ENCODE measurements at regions not wholly inside any gene's neighbourhood (a gene's known extent, or its start where the extent isn't known, plus 50 kb on each side); places are given as distances from the start of the nearest gene placed in this dataset.
"Not testable (repeated sequence)": the region's sequence is repeated elsewhere in the genome, so short reads cannot be mapped to it uniquely, and the experiment has no call there.

- DNase-seq, result no peak
These were observed 251.4 kb upstream of the B3GALT2 start for GRCh38 chr1:193437785-193438184.

GRCh38 chr1:193437333-193437732 is 250.9 kb upstream of the B3GALT2 start:
- not testable (repeated sequence) for DNase-seq

DNA sequence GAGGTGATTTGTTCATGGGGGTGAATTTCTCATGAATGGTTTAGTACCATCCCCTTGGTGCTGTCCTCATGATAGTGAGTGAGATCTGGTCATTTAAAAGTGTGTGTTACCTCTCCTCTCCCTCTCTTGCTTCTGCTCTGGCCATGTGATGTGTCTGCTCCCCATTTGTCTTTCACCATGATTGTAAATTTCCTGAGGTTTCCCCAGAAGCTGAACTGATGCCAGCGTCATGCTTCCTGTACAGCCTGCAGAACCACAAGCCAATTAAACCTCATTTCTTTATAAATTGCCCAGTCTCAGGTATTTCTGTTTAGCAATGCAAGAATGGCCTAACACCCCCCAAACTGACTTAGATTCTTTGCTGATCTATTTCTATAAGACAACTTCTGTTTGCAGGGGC is 249.4 kb upstream of the B3GALT2 start:
- DNase-seq, result no peak

- no peak for DNase-seq
These were observed 247.9 kb upstream of the B3GALT2 start for GRCh38 chr1:193434319-193434718.

DNA sequence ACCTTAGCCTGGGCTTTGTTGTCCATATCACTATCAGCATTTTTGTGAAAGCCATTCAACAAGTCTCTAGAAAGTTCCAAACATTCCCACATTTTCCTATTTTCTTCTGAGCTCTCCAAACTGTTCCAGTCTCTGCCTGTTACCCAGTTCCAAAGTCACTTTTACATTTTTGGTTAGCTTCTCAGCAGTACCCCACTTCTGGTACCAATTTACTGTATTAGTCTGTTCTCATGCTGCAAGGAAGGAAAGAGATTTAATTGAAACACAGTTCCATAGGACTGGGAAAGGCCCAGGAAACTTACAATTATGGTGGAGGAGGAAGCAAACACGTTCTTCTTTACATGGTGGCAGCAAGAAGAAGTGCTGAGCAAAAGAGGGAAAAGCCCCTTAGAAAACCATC is 247.2 kb upstream of the B3GALT2 start:
- DNase-seq, result no peak

DNA sequence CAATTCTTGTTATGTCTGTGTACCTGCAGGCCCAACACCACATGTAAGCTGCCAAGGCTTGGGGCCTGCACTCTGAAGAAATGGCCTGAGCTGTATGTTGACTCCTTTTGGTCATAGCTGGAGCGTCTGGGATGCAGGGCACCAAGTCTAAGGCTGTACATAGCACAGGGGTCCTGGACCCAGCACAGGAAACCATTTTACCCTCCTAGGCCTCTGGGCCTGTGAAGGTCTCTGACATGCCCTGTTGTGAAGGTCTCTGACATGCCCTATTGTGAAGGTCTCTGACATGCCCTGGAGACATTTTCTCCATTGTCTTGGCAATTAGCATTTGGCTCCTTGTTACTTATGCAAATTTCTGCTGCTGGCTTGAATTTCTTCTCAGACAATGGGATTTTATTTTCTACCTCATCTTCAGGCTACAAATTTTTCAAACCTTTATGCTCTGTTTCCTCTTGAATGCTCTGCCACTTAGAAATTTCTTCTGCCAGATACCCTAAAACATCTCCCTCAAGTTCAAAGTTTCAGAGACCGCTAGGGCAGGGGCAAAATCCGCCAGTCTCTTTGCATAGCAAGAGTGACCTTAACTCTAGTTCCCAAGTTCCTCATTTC is 246.7 kb upstream of the B3GALT2 start:
- DNase-seq, result no peak

- DNase-seq, result no peak
These were observed 245.0 kb upstream of the B3GALT2 start for GRCh38 chr1:193431265-193431977.

DNA sequence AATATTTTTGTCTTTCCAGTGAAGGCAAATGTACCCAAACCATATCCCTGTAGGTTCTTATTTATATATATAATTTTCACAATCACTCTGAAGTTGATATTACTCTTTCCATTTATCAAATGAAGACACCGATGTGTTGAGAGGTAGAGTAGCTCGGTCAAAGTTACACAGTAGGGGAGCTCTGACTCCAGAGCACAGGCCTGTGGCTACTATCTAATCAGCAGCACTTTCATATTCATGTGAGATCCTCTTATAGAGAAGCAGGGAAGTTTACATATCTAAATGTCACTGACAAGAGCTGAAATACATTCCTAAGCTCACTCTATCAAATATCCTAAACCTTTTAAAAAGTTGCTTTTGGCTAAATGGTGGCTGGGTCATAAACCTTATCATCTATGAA is 241.1 kb upstream of the B3GALT2 start:
- DNase-seq, result no peak

- no peak for DNase-seq
These were observed 239.6 kb upstream of the B3GALT2 start for GRCh38 chr1:193426061-193426460.

DNA sequence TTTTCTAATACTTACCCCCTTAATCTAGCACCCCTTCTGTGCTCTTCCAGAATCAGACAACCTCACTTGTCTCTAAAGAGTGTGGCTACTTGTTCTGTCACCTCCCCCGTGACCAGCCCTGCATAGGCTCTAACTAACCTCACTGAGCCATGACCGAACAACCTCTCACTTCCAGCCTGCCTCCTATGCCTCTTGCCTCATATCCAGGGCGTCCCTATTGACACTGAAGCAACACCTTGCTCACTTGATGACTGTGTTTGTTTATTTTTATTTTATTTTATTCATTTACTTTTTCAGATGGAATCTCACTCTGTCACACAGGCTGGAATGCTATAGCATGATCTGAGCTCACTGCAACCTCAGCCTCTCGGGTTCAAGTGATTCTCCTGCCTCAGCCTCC is 235.1 kb upstream of the B3GALT2 start:
- DNase-seq, result no peak

- peak; percentile 18 to 59 (median 24) for DNase-seq
These were observed 232.9 kb upstream of the B3GALT2 start for GRCh38 chr1:193419295-193419694.

- DNase-seq, result no peak
These were observed 232.3 kb upstream of the B3GALT2 start for GRCh38 chr1:193418745-193419058.

- peak; percentile 38 to 74 (median 64) for DNase-seq
These were observed 231.7 kb upstream of the B3GALT2 start for GRCh38 chr1:193417945-193418744.

GRCh38 chr1:193417403-193417802 is 231.0 kb upstream of the B3GALT2 start:
- DNase-seq, result peak; percentile 26 to 37 (median 33)

DNA sequence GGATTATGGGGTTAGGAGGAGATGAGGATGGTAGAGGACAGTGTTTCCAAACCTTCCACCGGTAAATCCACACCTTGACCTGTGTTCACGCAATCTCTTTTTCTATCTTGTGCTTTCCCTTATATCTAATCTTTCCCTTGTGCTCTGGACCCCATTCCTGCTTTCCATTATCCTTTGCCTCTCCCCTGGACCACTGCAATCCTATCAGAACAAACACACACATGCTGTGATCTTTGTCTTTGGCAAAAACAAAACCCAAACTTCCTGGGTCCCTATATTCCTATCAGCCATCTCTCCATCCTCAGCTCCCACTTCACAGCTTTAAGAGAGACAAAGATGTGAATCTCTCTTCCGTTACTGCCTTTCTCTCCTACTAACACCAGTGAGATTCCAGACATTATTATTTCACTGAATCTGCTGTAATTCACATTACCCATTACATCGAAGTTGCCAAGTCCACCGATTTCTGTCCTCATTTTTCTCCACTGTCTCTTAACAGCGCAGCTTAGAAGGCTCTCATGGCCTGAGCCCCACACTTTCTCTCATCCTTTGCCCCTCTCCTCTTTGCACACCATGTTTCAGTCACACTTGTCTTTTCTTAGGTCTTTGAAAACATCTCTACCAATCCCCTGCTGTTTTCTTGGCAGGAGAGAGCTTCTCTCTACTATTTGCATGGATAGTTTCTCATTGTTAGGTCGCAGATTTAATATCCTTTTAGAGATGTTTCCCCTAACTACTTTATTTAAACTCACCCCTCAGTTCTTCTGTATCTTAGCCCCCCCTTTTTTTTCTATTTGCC is 230.0 kb upstream of the B3GALT2 start:
- no peak for DNase-seq

DNA sequence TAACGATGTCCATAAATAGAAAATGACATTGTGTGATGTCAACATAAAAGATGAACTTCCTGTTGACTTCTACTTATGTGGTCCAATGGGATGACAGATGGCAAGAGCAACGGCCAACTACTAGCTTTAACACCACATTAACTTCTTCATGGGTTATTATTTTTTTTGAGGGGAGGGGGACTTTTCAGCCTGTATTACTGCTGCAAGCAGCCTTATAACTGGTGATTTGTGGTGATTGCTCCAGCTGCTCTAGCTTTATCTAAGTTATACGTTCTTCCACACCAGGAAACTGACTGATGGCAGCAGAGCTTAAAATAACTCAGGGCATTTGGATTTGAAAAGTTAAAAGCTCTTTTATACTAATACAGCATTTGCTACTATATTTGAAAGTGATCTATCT is 228.8 kb upstream of the B3GALT2 start:
- no peak for DNase-seq

- DNase-seq, result no peak
These were observed 227.0 kb upstream of the B3GALT2 start for GRCh38 chr1:193413376-193413775.

DNA sequence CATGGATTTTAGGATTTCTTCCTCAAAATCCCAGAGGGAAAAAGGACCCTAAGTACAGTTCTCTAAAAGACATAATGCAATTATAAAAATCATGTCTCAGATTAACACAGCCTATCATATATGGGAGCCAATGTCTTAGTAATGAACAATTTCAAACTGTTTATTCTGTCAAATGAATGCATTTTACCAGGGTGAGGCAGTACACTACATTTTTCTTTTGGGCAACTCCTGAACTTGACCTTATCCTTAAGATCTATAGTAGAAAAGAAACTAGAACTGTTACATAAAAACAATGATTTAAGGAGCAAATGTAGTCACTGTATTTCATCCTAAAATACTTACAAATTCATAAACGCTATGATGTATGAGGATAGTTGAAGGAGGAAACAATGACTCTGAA is 226.3 kb upstream of the B3GALT2 start:
- no peak for DNase-seq

DNA sequence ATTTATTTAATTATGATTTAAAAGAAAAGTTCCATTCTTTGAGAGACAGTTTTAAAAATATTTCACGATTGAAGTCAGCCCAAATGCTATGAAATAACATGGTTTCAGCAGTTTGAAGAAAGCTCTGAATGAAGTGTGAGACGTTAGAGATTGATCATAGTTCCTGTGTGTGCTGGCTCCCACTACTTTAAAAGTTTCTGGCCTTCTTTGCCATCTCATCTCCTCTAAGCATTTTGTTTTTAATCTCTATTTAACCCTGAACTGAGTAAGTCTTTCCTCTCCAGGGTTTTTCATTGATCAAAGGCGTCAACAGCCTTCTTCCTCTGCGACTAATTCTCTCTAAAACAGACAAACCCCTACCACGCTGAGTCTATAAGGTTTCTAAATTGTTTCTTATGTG is 225.3 kb upstream of the B3GALT2 start:
- no peak for DNase-seq

- DNase-seq, result no peak
These were observed 224.8 kb upstream of the B3GALT2 start for GRCh38 chr1:193411215-193411614.

DNA sequence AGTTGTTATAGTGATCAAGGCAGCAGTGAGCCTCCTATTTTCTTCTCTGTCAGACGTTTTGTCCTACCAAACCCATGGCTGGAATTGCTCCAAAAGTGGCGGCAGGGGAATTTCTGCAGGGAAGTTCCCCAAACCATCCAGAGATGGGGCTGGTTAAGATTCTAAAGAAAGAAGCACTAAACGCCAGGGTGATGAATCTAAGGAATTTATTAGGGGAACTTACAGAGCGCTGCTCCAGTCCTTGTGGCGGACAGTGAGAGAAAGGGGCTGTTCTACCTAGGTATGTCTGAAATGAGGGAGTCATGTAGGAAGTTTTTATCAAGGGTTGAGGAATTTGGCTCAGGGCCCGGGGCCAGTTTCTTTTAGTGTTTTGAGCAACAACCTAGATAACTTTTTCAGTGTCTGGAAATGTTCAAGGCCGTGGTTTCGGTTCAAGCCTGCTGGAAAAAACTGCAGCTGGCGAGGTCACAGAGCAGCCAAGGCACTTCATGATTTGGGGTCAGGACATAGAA is 222.4 kb upstream of the B3GALT2 start:
- DNase-seq, result peak; percentile 75 to 81 (median 77)

DNA sequence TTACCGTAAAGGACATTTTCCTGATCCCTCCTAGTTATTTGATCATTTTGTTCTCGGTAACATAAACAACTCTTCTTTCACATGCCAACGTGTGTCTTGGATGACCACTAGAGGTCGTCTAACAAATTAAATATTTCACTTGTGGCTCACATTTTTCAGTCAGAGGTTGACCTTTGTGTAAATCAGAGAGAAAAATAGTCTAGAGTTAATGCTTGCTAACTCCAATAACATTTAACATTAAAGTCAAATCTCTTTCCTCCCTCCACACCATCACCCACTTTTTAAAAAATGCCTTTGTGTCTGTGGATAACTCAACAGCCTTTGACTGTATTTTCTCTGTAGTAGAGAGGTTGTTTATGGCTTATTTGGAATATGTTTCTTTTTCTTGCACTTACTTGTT is 220.5 kb upstream of the B3GALT2 start:
- DNase-seq, result peak; percentile 54 to 71 (median 69)

DNA sequence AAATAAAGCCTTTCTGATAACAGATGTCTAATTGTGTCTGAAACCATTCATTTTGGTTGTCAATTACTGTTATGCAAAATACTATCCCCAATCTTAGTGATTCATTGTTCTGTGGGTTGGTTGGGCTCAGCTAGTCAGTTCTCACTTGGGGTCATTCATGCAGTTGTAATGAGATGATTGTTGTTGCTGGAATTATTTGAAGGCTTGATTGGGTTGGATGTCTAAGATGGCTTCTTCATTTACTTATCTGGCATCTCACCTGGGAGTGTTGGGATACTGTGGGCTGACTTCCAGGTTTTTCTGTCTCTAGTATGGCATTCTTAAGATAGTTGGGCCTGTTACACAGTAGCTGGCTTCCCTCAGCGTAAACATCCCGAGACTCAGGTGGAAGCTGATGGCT is 217.8 kb upstream of the B3GALT2 start:
- no peak for DNase-seq
